ENCODE measurements at regions not wholly inside any gene's neighbourhood (a gene's known extent, or its start where the extent isn't known, plus 50 kb on each side); places are given as distances from the start of the nearest gene placed in this dataset.
"Not testable (repeated sequence)": the region's sequence is repeated elsewhere in the genome, so short reads cannot be mapped to it uniquely, and the experiment has no call there.

GRCh38 chr3:82495655-82496054, 734.2 kb upstream of the GBE1 start:
- no peak for DNase-seq

GRCh38 chr3:82494977-82495489, 733.6 kb upstream of the GBE1 start:
- DNase-seq, result no peak

DNA sequence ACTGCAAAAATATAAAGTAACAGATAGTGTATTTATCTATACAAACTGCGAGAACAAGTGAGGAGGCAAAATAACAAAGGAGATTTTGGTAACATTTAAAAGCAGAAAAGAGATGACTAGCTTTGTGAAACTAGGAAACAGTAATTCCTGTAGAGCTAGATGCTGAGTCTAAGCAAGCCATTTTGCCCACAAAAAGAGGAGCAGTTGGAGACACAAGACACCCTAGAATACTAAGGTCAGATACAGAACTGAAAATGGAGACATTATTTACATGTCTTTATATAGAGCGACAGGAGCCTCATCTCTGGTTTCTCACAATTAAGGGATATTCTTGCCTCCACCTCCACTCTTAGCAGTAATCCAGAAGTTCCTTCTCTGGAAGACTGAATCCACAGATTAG, 732.4 kb upstream of the GBE1 start:
- DNase-seq, result no peak

DNA sequence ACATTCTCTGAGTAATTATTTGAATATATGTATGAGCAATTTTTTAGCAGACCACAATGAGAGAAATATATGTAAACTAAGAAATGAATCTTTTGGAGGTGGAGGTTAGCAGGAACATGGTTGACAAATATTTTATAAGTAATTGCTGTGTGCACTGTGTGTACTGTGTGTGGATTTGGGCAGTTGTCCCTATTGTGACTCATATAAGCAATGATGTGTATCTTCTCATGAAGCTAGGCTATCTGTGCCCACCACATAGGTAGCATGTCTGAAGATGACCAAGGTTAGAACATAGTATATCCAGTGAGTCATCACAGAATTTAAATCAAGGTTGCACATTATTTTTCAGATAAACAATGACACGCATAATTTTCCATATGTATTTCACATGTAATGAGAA, 713.9 kb upstream of the GBE1 start:
- no peak for DNase-seq

DNA sequence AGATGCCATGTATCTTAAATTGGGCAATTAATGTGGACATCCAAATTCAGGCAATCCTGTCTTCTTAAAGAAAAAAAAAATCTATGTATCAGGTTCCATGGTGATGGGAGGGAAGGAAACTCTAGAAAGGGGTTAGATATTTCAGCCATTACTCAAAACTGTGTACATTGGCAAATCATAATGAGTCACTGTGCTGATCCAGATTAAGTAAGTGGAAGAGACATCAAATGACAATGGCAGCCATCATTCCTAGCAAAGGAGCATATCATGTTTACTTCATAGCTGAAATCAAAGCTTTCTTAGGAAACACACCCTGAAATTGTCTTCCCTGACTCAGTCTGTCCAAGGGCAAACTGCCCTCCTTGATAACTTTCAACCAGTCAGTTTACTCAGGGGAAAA, 713.3 kb upstream of the GBE1 start:
- no peak for DNase-seq

- DNase-seq, result no peak
Measured at GRCh38 chr3:82473864-82474541, 712.6 kb upstream of the GBE1 start.

GRCh38 chr3:82467051-82467450, 705.6 kb upstream of the GBE1 start:
- DNase-seq, result no peak

DNA sequence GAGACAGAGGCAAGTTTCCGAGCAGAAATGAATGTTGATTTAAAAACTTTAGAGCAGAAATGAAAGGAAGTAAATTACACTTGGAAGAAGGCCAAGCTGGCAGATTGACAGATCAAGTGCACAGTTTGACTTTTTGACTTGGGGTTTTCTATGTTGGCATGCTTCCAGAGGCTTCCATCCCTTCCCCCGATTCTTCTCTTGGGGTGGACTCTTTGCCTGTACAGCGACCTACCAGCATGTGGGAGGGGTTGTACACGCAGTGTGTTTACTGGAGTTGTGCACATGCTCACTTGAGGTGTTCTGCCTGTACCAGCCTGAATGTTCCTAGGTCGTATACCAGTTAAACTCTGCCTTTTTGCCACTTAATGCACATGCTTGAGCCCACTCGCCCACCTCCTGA, 701.5 kb upstream of the GBE1 start:
- DNase-seq, result no peak

GRCh38 chr3:82461049-82461889, 699.8 kb upstream of the GBE1 start:
- peak; percentile 22 for DNase-seq

DNA sequence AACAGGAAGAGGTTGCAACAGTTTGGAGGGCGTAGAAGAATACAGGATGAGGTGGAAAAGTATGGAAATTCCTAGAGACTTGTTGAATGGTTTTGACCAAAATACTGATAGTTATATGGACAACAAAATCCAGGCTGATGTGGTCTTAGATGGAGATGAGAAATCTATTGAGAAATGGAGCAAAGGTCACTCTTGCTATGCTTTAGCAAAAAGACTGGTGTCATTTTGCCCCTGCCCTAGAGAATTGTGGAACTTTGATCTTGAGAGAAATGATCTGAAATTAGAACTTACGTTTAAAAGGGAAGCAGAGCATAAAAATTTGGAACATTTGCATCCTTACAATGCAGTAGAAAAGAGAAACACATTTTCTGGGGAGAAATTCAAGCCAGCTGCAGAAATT, 686.9 kb upstream of the GBE1 start:
- no peak for DNase-seq

DNA sequence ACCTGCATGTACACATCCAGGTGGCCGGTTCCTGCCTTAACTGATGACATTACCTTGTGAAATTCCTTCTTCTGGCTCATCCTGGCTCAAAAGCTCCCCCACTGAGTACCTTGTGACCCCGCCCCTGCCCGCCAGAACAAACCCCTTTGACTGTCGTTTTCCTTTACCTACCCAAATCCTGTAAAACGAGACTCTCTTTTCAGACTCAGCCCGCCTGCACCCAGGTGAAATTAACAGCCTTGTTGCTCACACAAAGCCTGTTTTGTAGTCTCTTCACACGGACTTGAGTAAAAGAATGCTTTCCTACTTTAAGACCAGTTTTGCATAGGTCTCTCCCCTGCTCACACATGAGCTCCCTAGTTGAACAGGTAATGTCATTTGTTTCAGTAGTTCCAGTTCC, 667.4 kb upstream of the GBE1 start:
- not testable (repeated sequence) for DNase-seq

DNA sequence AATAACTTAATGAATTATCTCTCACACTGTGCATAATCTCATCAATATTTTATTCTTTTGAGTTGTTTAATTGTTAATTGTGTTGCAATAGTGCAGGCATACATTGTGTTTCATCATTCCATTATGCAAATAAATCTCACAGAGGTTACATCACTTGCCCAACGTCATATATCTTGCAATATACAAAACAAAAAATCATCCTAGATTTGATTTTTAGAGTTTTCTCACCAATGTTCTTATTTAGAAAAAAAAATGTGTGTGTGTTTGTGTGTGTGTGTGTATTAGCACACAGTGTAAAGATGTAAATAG, 662.5 kb upstream of the GBE1 start:
- no peak for DNase-seq

DNA sequence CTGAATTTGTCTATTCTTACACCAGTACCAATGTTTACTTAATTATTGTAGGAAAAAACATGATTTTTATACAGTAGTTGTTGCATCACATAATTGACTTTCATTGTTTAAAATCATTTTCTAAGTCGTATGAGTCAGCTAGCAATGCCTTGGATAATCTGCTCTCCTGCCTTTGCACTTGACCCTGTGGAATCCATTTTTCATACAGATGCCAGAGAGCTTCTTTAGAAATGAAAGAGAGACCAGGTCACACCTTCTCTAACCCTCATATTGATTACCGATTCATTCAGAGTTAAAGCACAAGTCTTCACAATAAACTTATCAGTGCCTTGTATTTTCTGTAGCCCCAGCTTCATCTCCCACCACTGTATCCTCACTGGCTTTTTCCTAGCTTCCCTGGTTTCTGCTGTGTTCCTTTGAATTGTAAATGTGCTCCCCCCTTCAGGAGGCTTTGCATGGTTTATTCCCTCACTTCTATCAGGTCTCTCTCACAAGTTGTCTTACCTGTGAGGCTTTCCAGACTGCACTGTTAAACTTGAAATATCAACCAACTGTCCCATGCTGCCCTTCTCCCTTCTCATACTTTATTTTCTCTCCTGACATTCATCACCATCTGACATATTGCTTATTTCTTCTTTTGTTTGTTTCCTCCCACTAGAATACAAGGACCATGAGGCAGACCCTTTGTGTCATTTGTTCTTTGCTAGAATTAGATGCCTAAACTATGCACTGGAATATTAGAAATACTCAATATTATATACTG, 662.0 kb upstream of the GBE1 start:
- no peak for DNase-seq

DNA sequence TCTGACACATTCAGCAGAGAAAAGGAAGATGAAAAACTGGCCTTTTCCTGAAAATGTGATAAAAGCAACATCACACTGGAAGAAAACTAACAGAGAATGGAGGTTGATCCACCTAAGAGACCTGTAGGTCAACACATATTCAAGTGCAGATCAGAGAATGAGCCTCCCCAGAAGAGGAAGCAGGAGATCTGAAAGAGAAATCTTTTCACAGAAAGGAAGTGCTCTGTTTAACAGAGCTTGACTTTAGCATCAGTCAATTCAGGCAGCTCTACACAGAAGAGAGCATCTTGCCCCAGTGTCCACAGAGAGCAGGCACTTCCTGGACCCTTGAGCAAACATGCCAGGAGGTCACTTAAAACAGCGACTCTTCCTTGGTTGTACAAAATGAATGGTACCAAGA, 655.4 kb upstream of the GBE1 start:
- no peak for DNase-seq

- DNase-seq, result no peak
Measured at GRCh38 chr3:82416349-82416748, 654.9 kb upstream of the GBE1 start.

- no peak for DNase-seq
Measured at GRCh38 chr3:82413171-82413570, 651.7 kb upstream of the GBE1 start.

DNA sequence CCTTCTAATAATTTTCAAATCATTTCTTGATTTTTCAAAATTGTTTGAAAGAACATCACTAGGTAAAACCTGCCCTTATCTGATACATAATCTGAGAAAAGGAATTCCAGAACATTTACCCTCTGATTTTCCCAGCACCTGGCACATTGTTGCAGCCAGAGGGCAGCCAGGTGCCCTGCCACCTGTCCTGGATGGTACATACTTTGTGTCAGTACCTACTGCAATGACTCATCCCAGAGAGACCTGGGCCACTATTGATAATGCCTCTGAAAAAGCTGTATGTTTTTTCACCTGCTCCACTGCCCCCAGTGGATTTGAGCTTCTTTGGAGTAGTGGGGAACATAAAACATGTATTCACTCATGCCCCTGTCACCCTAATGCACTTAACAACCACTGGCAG, 648.9 kb upstream of the GBE1 start:
- peak; percentile 56 for DNase-seq

DNA sequence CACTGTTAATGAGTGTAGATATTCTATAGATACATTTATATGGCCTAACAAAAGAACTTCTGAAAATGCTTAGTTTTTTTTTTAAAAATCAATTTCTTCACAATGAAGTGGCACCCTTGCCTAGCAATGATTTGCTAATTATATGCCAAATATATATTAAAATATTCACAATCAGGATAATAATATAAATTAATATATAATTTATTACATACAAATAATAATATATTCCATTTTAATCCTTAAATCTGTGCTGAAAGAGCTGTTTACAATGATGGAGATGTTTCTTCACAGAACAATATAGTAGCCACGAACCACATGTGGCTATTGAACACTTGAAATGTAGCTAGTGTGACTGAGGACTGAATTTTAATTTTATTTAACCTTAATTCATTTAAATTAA, 648.4 kb upstream of the GBE1 start:
- DNase-seq, result no peak

DNA sequence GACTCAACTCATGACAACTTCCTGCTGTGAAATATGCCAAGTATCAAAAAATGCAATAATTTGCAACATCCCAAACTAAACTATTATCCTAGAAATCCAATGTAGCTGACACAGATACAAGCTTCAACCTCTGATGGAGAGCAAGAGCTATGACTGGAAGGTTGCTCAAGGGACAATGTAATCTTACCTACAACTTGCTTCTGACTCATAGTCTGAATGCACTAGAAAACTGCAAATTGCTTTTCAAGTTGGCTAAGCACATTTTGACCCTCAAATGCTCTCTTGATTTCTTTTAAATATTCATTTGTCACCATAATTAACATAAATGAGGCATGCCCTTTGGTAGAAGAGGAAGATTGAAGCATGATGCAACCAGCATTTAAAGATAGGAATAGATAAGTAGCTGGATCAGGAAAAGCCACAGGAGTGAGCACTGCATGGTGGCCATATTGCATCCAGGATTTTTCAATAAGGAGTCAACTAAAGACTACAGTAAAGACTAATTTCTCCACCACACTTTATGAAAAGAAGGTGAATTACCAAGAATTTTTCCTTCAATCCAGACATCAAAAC, 630.8 kb upstream of the GBE1 start:
- no peak for DNase-seq

- DNase-seq, result no peak
Measured at GRCh38 chr3:82390868-82391267, 629.4 kb upstream of the GBE1 start.

- DNase-seq, result no peak
Measured at GRCh38 chr3:82386647-82387046, 625.2 kb upstream of the GBE1 start.

DNA sequence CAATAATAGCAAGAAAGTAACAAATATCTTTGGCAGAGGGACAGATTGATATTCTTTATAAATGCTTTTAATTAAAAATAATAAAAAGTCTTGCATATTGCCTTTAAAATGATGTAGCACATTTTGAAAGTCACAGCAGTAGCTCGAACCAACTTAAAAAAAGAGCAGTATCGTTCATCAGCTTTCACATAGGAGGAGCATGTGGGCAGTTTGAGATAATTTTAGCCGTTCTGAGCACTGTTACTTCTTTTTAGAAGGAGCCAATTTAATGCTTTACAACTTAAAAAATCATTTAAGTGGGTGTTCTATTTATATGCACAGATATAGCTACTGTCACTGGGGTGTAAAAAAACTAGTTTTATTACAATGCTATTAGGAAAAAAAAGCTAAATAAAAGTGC, 622.7 kb upstream of the GBE1 start:
- DNase-seq, result no peak

DNA sequence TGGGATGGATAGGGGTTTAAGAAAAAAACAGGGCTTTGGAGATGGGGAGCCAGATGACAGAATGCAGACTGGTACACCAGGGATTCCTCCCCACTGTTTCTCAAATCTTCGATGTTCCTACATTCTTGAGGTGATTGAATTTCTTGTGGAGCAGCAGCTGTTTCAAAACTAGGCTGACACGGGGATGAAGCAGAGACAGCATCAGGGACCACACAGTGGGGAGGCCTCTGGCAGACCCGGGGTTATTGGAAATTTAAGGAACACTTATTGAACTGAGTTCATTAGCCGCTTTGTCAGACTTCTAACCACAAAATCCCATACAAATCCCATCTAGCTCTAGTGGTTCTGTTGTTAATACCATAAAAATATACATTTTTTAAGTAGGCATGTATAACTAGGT, 621.4 kb upstream of the GBE1 start:
- DNase-seq, result no peak

DNA sequence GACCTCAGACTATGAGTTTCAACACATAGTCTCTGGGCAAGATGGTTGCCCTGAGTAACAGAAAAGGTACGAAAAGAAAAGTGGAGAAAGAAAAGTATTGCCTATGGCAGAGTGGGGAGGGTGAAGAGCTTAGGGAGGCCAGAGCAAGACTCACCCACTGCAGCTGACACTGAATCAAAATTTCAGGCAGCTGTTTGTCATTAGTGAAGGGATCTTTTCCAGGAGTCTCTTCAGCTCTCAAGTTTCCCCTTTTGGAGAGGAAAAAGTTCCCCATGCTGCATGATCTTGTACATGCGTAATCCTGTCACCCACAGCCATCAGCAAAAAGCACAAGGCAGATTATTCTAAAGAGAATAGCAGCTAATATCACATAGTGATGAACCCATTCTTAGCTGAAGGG, 616.9 kb upstream of the GBE1 start:
- DNase-seq, result no peak
